Pancreas (tissue), 10 donors: ENCODE measurements at regions not wholly inside any gene's neighbourhood (a gene's known extent, or its start where the extent isn't known, plus 50 kb on each side); places are given as distances from the start of the nearest gene placed in this dataset.

Source experiments
- ATAC-seq, 4 donors: fragments of 200-7000 bp; cut with Tn5 transposase; one replicate each; pipeline versions ENCODE4 v1.8.0 to v1.9.1; 2020; ENCODE audit warnings: mild to moderate bottlenecking in 4 of 4, moderate library complexity in 4 of 4
- DNase-seq, 6 donors: peaks; one replicate each; pipeline ENCODE4 v3.0.0-alpha.2; 2020
- FAIRE-seq: peaks from 2 replicates; lab custom pipeline; 2012; peaks lifted over from hg19 to GRCh38; lab: Jason Lieb, UNC
- H3K27ac ChIP-seq, 4 donors: fragments of 200-600 bp; sonication (generic); 1 replicate in 3 of 4; 2 replicates in 1 of 4; pipeline versions ENCODE4 v1.5.0 to v1.8.0; 2020
- H3K27me3 ChIP-seq, 4 donors: fragments of 200-600 bp; one replicate each; pipeline ENCODE4 v1.8.0; 2021
- H3K36me3 ChIP-seq, 3 donors: fragments of 200-600 bp; sonication (generic) in 1 of 3; one replicate each; pipeline versions ENCODE4 v1.5.0 to v1.8.0; 2020 to 2021
- H3K4me1 ChIP-seq, 3 donors: fragments of 200-600 bp; one replicate each; pipeline ENCODE4 v1.8.0; 2021
- H3K4me3 ChIP-seq, 4 donors: fragments of 200-600 bp; sonication (generic) in 2 of 4; one replicate each; pipeline versions ENCODE4 v1.5.0 to v1.8.0; 2020 to 2021
- H3K9me3 ChIP-seq, 4 donors: fragments of 200-600 bp; one replicate each; pipeline ENCODE4 v1.8.0; 2021
- CTCF ChIP-seq, 4 donors: fragments of 200-600 bp; sonication (generic) in 3 of 4; IDR thresholded peaks; one replicate each; pipeline versions ENCODE4 v1.5.0 to v1.8.0; 2021; ENCODE audit warnings: antibody characterized with exemption in 4 of 4
- WGBS, 2 donors: extraction: QIAGEN DNeasy Blood & Tissue Kit; methylation state at CpG; one replicate each; pipeline ENCODE4 v1.1.7; 2013; 5-methylcytosine and 5-hydroxymethylcytosine counted together
- intact Hi-C, 3 donors: fragments of 100-400 bp; cut with DNase I; formaldehyde crosslinking; loops; one replicate each; pipeline versions ENCODE4 v1.11.1 to v1.14.2; 2022
- donor health status: healthy with polysubstance abuse.
- donor health status: DM: no; HTN: no; CAD: no; lungs with moderate emphysema.
- donor health status: DM: no; HTN: no; CAD: no.
- donor health status: control.
- donor health status: control.
- donor health status: Bipolar disorder and iron deficiency.
- donor health status: DM: yes; HTN: yes; CAD: no.
- donor health status: DM: no; HTN: no; CAD: no.
- donor health status: DM: no; HTN: no; CAD: no.
- donor health status: DM: yes; HTN: yes; CAD: no.

GRCh38 chrY:7433817-7434809 lies 522.6 kb upstream of the AMELY start:
- H3K36me3 ChIP-seq: no peaks in the 10 kb centered on the region
- no peak for ATAC-seq
- no peak for FAIRE-seq
- 84% methylated on average over 10 of the region's 10 CpGs; no CpG with 5 or more reads in 1 of the 2 donors for whole genome bisulfite sequencing, 2 donors
- intact Hi-C loops: no loop called here
- no peaks in the 10 kb centered on the region for H3K9me3 ChIP-seq
- no peak for TF ChIP-seq CTCF (IDR thresholded peaks at IDR 0.05)
- no peak overlapping the region for H3K4me3 ChIP-seq
- H3K27me3 ChIP-seq: no peaks in the 10 kb centered on the region
- no peak overlapping the region for H3K27ac ChIP-seq
- no peak for DNase-seq
- H3K4me1 ChIP-seq: no peaks in the 10 kb centered on the region

DNA sequence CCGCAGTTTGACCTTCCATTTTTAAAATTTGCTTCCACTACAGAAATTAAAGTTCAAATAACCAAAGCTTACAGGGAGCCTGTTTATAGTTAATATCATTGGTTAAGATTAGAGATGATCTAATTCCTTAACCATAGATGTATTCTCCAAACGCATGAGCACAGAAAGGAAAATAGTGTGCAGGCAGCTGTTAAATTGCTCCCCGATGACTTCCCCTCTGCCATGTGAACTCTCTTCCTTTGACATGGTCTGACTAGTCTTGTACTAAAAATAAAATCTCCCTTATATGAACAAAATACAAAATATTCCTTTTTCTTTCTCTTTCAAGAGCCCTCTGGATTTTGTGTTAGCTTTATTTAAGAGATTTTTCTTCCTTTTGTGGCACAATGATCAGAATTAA lies 507.6 kb upstream of the AMELY start:
- Histone ChIP-seq H3K4me3 (no peak overlapping the region), H3K4me1 (no peaks in the 10 kb centered on the region), H3K36me3 (no peaks in the 10 kb centered on the region), H3K27ac (no peak overlapping the region), H3K9me3 (no peaks in the 10 kb centered on the region), H3K27me3 (no peaks in the 10 kb centered on the region)
- DNase-seq: no peak
- intact Hi-C loops: no loop called here
- no peak for TF ChIP-seq CTCF (IDR thresholded peaks at IDR 0.05)
- FAIRE-seq: no peak
- ATAC-seq: no peak
- WGBS, 2 donors: 87% methylated on average over 3 of the region's 3 CpGs; no CpG with 5 or more reads in 1 of the 2 donors

DNA sequence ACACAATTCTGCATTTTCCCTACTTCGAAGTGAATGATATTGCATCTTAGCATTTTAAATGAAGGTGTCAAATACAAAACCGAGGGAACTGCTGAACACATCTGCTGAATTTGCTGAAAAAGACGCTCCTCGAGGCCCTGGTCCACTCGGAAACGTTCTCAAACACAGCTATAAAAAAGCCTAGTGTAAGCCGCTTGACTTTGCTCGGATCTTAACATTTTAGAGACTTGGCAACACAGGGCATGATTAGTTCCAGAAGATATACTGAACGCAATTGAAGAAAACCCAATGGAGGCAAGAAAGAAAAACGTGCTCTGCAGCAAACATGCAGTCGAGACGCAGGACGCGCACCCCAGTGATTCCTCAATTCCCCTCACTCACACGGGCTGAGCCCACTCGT lies 506.4 kb upstream of the AMELY start:
- ATAC-seq: no peak

GRCh38 chrY:7416406-7416805 lies 504.9 kb upstream of the AMELY start:
- H3K4me3 ChIP-seq: no peak overlapping the region
- WGBS, 2 donors: 70% methylated on average over 3 of the region's 3 CpGs; no CpG with 5 or more reads in 1 of the 2 donors
- H3K27me3 ChIP-seq: no peaks in the 10 kb centered on the region
- FAIRE-seq: no peak
- H3K9me3 ChIP-seq: no peaks in the 10 kb centered on the region
- intact Hi-C loops: no loop called here
- no peak for DNase-seq
- TF ChIP-seq CTCF (IDR thresholded peaks at IDR 0.05): no peak
- H3K27ac ChIP-seq: no peak overlapping the region
- H3K4me1 ChIP-seq: no peaks in the 10 kb centered on the region
- ATAC-seq: no peak
- H3K36me3 ChIP-seq: no peaks in the 10 kb centered on the region

More for the DNA sequence above, 506.4 kb upstream of the AMELY start:
- Histone ChIP-seq H3K27ac (no peak overlapping the region), H3K36me3 (no peaks in the 10 kb centered on the region), H3K4me3 (no peak overlapping the region), H3K9me3 (no peaks in the 10 kb centered on the region), H3K4me1 (no peaks in the 10 kb centered on the region), H3K27me3 (no peaks in the 10 kb centered on the region)
- 90% methylated on average over 16 of the region's 16 CpGs; no CpG with 5 or more reads in 1 of the 2 donors for WGBS, 2 donors
- TF ChIP-seq CTCF (IDR thresholded peaks at IDR 0.05): no peak
- no peak for FAIRE-seq
- DNase-seq: no peak
- intact Hi-C loops: no loop called here

DNA sequence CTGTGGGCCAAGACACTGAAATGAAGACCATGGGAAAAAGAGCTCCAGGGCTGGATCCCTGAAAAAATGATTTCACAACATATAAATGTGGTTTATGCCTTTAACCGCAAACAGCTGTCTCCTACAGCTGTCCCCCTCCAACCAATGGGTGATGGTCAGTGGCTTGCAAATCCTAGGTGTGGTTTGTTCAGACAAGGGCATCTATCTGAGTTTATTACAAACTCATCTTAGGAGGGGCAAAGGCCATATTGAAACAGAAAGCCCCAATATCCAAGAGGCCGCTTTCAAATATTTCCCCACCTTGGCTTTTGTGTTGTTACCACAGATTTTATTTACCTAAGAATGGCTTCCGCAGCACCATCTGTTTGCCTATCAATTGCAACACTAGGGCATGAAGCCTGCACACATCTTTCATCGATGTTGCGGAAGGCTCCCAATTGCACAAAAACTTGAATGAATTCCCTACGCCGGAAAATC lies 503.6 kb upstream of the AMELY start:
- Histone ChIP-seq H3K27me3 (no peaks in the 10 kb centered on the region), H3K9me3 (no peaks in the 10 kb centered on the region), H3K4me1 (no peaks in the 10 kb centered on the region), H3K36me3 (no peaks in the 10 kb centered on the region), H3K27ac (no peak overlapping the region), H3K4me3 (no peak overlapping the region)
- WGBS, 2 donors: 89% methylated on average over 7 of the region's 7 CpGs; no CpG with 5 or more reads in 1 of the 2 donors
- DNase-seq (no peak), ATAC-seq (no peak), FAIRE-seq (no peak)
- intact Hi-C loops: no loop called here
- TF ChIP-seq CTCF (IDR thresholded peaks at IDR 0.05): no peak
